ENCODE measurements at regions not wholly inside any gene's neighbourhood (a gene's known extent, or its start where the extent isn't known, plus 50 kb on each side); places are given as distances from the start of the nearest gene placed in this dataset.

- DNase-seq (ENCODE audit: low read depth in 2 of 2): peak in 1 of 2 donors; percentile 13
Measured at GRCh38 chr11:119474682-119475596, 52.0 kb upstream of the THY1 start.

GRCh38 chr11:119473901-119474681 is 51.1 kb upstream of the THY1 start:
- DNase-seq (ENCODE audit: low read depth in 2 of 2): no peak

GRCh38 chr11:119473226-119473625 is 50.3 kb upstream of the THY1 start:
- DNase-seq (ENCODE audit: low read depth in 2 of 2): no peak

- no peak for DNase-seq (ENCODE audit: low read depth in 2 of 2)
Measured at GRCh38 chr11:119472856-119473222, 49.9 kb upstream of the THY1 start.
